Activated T-cell treated with anti-CD3 and anti-CD28 coated beads, Interleukin-2, amount 50 U/mL, for 72 hours (primary cell): ENCODE measurements at regions not wholly inside any gene's neighbourhood (a gene's known extent, or its start where the extent isn't known, plus 50 kb on each side); places are given as distances from the start of the nearest gene placed in this dataset.
"Not testable (repeated sequence)": the region's sequence is repeated elsewhere in the genome, so short reads cannot be mapped to it uniquely, and the experiment has no call there.

Experiments
- ATAC-seq, 2 donors: fragments of 150-1000 bp; cut with Tn5 transposase; replicated peaks in 1 of 2; 2 replicates each; pipeline ENCODE4 v1.10.0; 2021; ENCODE audit warnings: moderate library complexity in 2 of 2, mild to moderate bottlenecking in 1 of 2
- DNase-seq, 2 donors: peaks; one replicate each; pipeline ENCODE4 v3.0.0; 2021 to 2022; ENCODE audit warnings: mixed read lengths in 1 of 2
- H3K27ac Mint-ChIP-seq: one replicate; pipeline ENCODE4 v1.8.0; 2022; ENCODE audit warnings: mild to moderate bottlenecking, moderate library complexity, mixed read lengths
- H3K27me3 Mint-ChIP-seq: one replicate; pipeline ENCODE4 v1.8.0; 2022; ENCODE audit warnings: low read depth, mixed read lengths
- H3K36me3 Mint-ChIP-seq, 2 donors: one replicate each; pipeline ENCODE4 v1.8.0; 2022; ENCODE audit warnings: mixed read lengths in 2 of 2, mild to moderate bottlenecking in 1 of 2; ENCODE audit not compliant: insufficient read depth in 2 of 2
- H3K4me1 Mint-ChIP-seq: one replicate; pipeline ENCODE4 v1.8.0; 2022; ENCODE audit warnings: low read depth, mixed read lengths
- H3K4me3 Mint-ChIP-seq, 2 donors: one replicate each; pipeline ENCODE4 v1.8.0; 2022; ENCODE audit warnings: mild to moderate bottlenecking in 2 of 2, mixed read lengths in 2 of 2, moderate library complexity in 2 of 2
- H3K9me3 Mint-ChIP-seq, 2 donors: one replicate each; pipeline ENCODE4 v1.8.0; 2022; ENCODE audit warnings: mixed read lengths in 2 of 2

DNA sequence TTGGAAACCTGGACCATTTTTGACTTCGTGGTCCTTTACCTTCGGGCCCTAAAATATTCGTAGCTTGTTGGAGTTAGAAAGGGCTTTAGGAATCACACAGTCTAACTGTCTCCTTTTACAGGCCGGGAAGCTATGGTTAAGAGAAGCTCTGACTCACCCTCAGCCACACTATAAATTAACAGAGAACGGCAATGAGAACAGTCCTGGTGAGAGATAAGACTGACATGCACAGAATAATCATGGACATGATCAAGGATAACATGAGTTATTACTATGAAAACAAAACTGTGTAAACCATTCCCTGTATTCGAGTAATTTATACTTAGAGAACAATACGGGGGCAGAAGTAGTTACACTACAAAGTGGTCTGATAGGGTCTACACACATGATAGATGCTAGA is 162.5 kb upstream of the MALRD1 start:
- Mint-ChIP-seq H3K4me1 (no peaks in the 10 kb centered on the region), H3K27ac (no peak overlapping the region), H3K27me3 (no peaks in the 10 kb centered on the region), H3K4me3 (no peak overlapping the region), H3K9me3 (peaks cover 0 to 3% of the 10 kb centered on the region in 2 donors), H3K36me3 (no peaks in the 10 kb centered on the region)
- DNase-seq (no peak), ATAC-seq (no peak)

DNA sequence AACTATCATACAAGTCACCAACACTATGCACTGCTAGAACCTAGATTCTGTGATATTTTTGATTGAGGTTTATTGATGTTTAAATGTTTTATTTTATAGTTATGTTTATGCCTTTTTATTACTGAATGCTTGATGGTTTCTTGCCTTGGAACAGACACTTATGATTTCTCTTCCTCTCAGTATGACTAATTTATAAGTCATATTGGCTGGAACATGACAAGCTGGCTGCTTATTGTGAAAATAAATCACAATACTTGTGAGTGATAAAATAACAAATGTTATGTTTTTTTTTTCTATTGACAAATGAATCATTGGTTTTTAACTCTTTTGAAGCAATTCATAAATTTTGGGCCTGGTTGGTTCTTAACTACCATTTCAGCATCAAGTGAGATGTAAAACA is 142.0 kb upstream of the MALRD1 start:
- no peak overlapping the region for H3K27ac Mint-ChIP-seq
- no peaks in the 10 kb centered on the region for H3K27me3 Mint-ChIP-seq
- ATAC-seq (no peak), DNase-seq (no peak)
- H3K4me1 Mint-ChIP-seq, result no peaks in the 10 kb centered on the region
- H3K4me3 Mint-ChIP-seq, result no peak overlapping the region
- peaks cover 7 to 8% of the 10 kb centered on the region in 2 donors for H3K9me3 Mint-ChIP-seq
- no peaks in the 10 kb centered on the region for H3K36me3 Mint-ChIP-seq

DNA sequence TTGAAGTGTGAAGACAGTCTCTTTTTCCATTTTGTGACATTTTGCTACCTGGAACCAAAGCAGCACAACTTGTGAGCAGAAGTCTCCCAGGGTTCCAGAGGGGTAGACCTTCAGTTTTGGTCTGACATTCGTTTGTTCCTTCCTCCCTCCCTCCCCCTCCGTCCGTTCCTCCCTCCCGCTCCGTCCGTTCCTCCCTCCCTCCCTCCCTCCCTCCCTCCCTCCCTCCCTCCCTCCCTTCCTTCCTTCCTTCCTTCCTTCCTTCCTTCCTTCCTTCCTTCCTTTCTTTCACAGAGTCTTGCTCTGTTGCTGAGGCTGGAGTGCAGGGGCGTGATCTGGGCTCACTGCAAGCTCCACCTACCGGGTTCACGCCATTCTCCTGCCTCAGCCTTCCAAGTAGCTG is 131.2 kb upstream of the MALRD1 start:
- not testable (repeated sequence) for ATAC-seq, H3K36me3 Mint-ChIP-seq, H3K9me3 Mint-ChIP-seq, DNase-seq, H3K4me1 Mint-ChIP-seq, H3K4me3 Mint-ChIP-seq, H3K27me3 Mint-ChIP-seq, H3K27ac Mint-ChIP-seq

DNA sequence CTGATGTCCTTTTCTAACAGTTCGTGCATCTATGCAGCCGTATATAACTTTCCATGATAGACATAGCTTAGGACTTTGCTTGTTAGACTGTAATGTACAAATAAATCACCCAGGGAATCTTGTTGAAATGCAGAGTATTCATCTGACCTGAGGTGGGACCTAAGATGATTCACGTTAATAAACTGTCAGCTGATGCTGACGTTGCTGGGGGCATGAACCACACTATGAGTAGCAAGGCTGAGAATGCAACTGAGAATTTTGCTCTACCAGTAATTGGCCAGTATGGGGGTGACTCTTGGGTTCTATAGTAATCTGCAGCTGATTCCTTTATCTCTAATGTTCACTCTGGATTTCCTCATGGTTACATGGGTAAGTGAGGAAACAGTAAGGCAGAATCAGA is 130.1 kb upstream of the MALRD1 start:
- H3K4me3 Mint-ChIP-seq, result no peak overlapping the region
- ATAC-seq, result no peak

DNA sequence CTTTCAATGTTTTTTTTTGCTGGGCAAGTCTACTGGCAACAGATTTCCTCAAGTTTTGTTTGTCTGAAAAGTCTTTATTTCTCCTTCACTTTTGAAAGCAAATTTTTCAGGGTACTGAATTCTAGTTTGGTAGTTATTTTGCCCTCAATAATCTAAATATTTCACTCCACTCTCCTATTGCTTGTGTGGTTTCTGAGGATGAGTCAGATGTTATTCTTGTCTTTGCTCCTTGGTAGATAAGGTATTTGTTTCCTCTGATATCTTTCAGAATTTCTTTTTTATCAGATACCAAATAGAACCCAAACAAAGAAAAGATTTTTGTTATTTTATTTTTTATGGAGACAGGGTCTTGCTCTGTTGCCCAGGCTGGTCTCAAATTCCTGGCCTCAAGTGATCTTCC is 99.2 kb upstream of the MALRD1 start:
- Mint-ChIP-seq H3K4me3 (no peak overlapping the region), H3K36me3 (no peaks in the 10 kb centered on the region), H3K27me3 (no peaks in the 10 kb centered on the region), H3K27ac (no peak overlapping the region), H3K4me1 (no peaks in the 10 kb centered on the region), H3K9me3 (peaks cover 1 to 5% of the 10 kb centered on the region in 2 donors)
- DNase-seq, result no peak
- ATAC-seq, result no peak

More for the DNA sequence above, 130.1 kb upstream of the MALRD1 start:
- Mint-ChIP-seq H3K9me3 (peaks cover 0 to under 1% of the 10 kb centered on the region in 2 donors), H3K27ac (no peak overlapping the region), H3K36me3 (no peaks in the 10 kb centered on the region), H3K4me1 (no peaks in the 10 kb centered on the region), H3K27me3 (no peaks in the 10 kb centered on the region)
- DNase-seq, result no peak

DNA sequence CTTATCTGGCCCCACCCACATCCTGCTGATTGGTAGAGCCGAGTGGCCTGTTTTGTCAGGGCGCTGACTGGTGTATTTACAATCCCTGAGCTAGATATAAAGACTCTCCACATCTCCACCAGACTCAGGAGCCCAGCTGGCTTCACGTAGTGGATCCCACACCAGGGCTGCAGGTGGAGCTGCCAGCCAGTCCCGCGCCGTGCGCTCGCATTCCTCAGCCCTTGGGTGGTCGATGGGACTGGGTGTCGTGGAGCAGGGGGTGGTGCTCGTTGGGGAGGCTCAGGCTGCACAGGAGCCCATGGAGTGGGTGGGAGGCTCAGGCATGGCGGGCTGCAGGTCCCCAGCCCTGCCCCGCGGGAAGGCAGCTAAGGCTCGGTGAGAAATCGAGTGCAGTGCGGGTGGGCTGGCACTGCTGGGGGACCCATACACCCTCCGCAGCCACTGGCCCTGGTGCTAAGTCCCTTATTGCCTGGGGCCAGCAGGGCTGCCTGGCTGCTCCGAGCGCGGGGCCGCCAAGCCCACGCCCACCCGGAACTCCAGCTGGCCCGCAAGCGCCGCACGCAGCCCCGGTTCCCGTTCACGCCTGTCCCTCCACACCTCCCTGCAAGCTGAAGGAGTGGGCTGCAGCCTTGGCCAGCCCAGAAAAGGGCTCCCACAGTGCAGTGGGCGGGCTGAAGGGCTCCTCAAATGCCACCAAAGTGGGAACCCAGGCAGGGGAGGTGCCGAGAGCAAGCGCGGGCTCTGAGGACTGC is 97.4 kb upstream of the MALRD1 start:
- H3K27ac Mint-ChIP-seq, DNase-seq, H3K36me3 Mint-ChIP-seq, H3K4me1 Mint-ChIP-seq, H3K4me3 Mint-ChIP-seq, H3K27me3 Mint-ChIP-seq, H3K9me3 Mint-ChIP-seq, ATAC-seq: not testable (repeated sequence)

DNA sequence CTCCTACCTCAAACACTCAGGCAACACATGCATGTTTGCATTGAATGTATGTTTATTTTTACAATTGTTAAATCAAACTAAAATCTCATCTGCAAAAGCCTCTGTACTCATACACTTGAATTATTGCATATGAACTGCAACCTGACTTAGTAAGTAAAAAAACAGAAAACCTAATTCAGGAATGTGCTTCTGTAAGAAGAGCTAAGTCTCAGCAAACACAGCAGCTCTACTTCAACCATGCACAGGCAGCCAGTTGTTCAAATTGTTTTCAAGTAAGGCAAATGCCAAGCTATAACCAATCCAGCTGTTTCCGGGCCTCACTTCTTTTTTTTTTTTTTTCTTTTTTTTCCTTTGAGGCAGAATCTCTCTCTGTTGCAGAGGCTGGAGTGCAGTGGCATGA is 93.5 kb upstream of the MALRD1 start:
- Mint-ChIP-seq H3K36me3 (no peaks in the 10 kb centered on the region), H3K27ac (no peak overlapping the region), H3K4me3 (no peak overlapping the region), H3K9me3 (peaks cover 0 to 3% of the 10 kb centered on the region in 2 donors), H3K27me3 (no peaks in the 10 kb centered on the region), H3K4me1 (no peaks in the 10 kb centered on the region)
- DNase-seq, result no peak
- ATAC-seq, result no peak

DNA sequence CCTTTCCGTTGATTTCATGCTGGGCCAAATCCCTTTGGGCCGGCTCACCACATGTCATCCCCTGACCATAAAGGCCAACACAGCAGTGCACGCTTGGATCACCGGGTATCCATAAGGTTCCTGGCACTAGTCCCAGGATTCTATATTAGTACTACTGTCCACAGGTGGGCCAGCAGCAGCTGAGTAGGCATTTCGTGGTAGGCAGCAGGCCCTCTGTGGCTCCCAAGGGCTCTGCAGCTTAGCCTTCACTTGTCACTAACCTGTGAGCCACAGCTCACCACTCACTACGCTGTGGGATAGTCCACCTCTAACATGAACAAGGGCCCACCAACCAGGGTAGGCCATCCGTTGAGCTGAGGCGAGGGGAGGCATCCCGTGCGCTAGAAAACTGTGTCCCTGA is 89.2 kb upstream of the MALRD1 start:
- ATAC-seq (no peak), DNase-seq (no peak)
- Mint-ChIP-seq H3K4me1 (no peaks in the 10 kb centered on the region), H3K36me3 (no peaks in the 10 kb centered on the region), H3K9me3 (peaks cover 4 to 8% of the 10 kb centered on the region in 2 donors), H3K27me3 (no peaks in the 10 kb centered on the region), H3K4me3 (no peak overlapping the region), H3K27ac (no peak overlapping the region)

DNA sequence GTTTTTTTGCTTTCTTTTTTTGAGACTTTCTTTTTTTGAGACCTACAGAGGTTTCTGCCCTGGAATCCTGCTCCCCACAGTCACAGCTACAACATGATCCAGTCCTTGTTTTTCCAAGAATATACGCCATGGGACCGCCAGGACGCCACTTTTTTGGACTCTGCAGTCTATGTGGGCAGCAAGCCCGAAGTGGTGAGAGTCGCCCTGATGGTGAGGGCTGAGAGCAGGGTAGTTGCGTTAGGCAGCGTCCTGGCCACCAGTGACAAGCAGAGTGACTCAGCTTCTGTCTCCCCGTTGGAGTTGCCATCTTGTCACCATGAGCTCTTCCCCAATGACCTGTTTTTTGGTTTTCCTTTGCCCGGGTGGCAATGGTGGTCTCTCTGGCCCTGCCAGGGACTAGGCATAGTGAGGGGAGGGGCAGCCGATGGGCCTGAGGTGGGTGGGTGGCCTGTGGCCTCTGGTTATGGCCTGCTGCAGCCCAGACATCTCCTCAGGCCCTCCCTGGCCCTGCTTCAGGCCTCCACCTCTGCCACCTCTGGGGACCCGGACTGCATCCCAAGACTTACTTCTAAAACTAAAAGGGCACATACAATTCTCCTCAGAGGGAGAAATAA is 88.0 kb upstream of the MALRD1 start:
- no peaks in the 10 kb centered on the region for H3K36me3 Mint-ChIP-seq
- peaks cover 4 to 9% of the 10 kb centered on the region in 2 donors for H3K9me3 Mint-ChIP-seq
- no peaks in the 10 kb centered on the region for H3K4me1 Mint-ChIP-seq
- no peaks in the 10 kb centered on the region for H3K27me3 Mint-ChIP-seq
- no peak for DNase-seq
- no peak overlapping the region for H3K4me3 Mint-ChIP-seq
- no peak overlapping the region for H3K27ac Mint-ChIP-seq
- ATAC-seq, result no peak

DNA sequence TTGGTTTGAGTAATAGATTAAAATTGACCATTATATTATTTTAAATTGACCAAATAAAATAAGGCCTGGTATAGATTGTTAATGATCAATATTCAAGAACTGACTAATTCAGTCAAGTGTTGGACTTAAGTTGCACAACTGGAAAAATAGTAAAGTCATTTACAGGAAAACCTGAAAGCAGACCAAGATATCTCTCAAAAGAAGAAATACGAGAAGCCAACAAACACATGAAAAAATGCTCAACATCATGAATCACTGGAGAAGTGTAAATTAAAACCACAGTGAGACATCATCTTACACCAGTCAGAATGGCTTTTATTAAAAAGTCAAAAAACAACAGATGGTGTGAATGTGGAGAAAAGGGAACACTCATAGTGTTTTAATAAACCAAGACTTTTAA is 80.4 kb upstream of the MALRD1 start:
- Mint-ChIP-seq H3K27ac (no peak overlapping the region), H3K27me3 (no peaks in the 10 kb centered on the region), H3K36me3 (peaks cover 0 to 2% of the 10 kb centered on the region in 2 donors), H3K4me1 (no peaks in the 10 kb centered on the region), H3K4me3 (no peak overlapping the region), H3K9me3 (peaks cover 14 to 15% of the 10 kb centered on the region in 2 donors)
- DNase-seq (no peak), ATAC-seq (no peak)

DNA sequence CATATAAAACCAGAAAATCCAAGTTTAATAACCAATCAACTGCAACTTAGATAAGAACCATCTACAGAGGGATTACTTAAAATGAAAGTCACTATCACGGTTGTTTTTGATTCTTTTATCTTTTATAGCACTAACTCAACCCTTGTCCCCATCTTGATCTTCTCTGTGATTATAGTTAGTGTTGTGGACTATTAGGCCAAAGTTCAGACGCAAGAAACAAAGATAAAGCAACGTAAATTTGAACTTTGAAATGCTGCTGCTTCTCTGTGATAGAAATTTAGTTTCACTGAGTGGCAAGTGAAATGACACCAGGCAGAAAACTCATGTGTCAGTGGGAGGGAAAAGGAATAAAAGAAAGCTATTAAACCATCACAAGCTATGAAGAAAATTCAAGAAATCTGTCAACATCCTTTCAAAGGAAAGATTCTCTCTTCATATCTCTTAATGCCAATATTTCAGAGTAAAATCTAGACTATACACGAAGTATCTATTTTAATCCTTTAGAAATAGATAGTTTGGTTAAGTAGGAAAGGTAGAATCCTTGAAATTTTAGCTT is 71.8 kb upstream of the MALRD1 start:
- peak overlapping the region; percentile 51 for H3K27ac Mint-ChIP-seq
- H3K27me3 Mint-ChIP-seq, result no peaks in the 10 kb centered on the region
- no peak overlapping the region for H3K4me3 Mint-ChIP-seq
- H3K9me3 Mint-ChIP-seq, result peaks cover 3 to 6% of the 10 kb centered on the region in 2 donors
- no peaks in the 10 kb centered on the region for H3K4me1 Mint-ChIP-seq
- DNase-seq (no peak), ATAC-seq (no peak)
- H3K36me3 Mint-ChIP-seq, result peaks cover 0 to 2% of the 10 kb centered on the region in 2 donors

DNA sequence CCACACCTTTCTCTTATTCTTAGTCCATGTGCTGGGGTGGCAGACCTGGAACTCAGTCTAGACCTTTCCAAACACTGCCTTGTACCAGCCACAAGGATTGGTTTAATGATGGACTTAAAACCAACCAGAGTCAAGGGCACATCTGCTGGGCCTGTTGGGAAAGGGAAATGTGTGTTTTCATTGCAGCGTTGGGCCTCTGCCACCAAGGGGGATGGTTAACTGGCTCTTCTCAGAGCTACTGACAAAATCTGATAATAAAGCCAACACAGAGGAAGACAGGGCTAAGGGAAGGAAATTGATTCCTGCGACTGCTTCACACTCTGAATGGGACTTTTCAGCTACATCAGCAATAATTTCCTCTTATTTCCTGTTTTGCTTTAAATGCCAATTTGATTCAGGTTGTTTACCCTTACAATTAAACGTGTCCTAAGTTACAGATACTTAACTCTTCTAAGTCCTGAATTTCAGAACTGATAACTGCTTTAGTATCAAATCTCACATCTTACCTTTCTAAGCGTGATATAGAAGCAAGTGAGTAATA is 68.4 kb upstream of the MALRD1 start:
- H3K4me3 Mint-ChIP-seq, result no peak overlapping the region
- no peaks in the 10 kb centered on the region for H3K36me3 Mint-ChIP-seq
- no peaks in the 10 kb centered on the region for H3K4me1 Mint-ChIP-seq
- H3K27ac Mint-ChIP-seq, result no peak overlapping the region
- peaks cover 2 to 4% of the 10 kb centered on the region in 2 donors for H3K9me3 Mint-ChIP-seq
- DNase-seq (no peak), ATAC-seq (no peak)
- H3K27me3 Mint-ChIP-seq, result no peaks in the 10 kb centered on the region

DNA sequence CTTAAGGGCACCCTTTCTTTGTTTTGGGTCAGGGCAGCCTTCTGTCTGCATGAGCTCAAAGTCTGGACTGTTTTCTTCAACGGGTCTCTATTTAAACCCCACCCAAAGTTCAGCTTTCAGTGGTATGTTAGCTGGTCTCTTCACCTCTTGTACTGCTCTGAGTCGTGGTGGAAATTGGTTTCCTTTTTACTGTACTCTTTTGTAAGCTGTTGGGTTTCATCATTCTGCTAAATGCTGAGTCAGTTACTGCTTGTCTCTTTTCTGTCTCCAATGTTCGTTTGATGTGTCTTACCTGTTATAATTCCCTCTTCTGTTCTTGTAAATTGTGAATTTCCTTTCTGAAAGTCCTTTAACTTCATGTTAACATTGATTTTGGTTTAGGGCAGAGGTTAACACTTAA is 64.1 kb upstream of the MALRD1 start:
- H3K27ac Mint-ChIP-seq, result no peak overlapping the region
- peaks cover 5 to 6% of the 10 kb centered on the region in 2 donors for H3K9me3 Mint-ChIP-seq
- H3K4me3 Mint-ChIP-seq, result no peak overlapping the region
- H3K36me3 Mint-ChIP-seq, result peaks cover 0 to under 1% of the 10 kb centered on the region in 2 donors
- H3K4me1 Mint-ChIP-seq, result no peaks in the 10 kb centered on the region
- no peaks in the 10 kb centered on the region for H3K27me3 Mint-ChIP-seq
- ATAC-seq (peak in 1 of 2 donors; percentile 39), DNase-seq (no peak)
